ENCODE measurements at regions not wholly inside any gene's neighbourhood (a gene's known extent, or its start where the extent isn't known, plus 50 kb on each side); places are given as distances from the start of the nearest gene placed in this dataset.
A peak's percentile ranks its signal among the peaks of the same experiment; 100 is the strongest.

DNA sequence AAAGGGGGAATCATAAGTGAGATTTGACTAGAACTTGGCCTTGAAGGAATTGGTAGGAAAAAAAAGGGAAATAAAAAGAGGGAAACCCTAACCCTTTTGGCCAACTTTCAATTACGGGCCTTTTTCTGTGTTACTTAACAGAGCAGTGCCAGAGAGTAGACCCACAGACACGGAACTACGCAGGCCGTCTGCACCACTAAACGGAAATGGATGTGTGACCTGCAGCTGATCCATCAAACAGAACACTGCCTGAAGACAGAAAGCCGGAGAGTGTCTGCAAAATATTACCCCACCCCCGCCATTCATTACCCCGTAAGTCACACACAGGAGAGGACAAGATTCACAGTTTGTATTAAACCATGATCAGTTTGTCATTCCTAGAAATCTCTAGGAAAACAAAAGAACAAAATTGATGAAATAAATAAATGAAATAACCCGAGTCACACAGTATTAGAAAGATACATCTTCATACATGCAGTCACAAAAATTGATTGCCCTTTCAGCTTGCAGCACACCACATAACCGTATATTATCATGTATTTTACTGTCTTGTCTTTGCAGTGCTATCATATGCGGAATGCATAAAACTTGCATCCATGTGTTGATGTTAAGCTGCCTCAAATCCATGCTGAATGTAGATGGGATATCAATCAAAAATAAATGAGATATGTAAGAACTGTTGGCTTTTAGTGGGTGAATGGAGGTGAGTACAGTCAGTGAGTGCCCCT lies 424.7 kb downstream of the IRS2 start:
- H3K4me3 ChIP-seq (ENCODE audit: low read depth, low read length), result no peak overlapping the region
- DNase-seq (ENCODE audit: low read depth), result no peak
- no peak for TF ChIP-seq CTCF (conservative IDR thresholded peaks at IDR 0.05; ENCODE audit: low read depth, low read length)

DNA sequence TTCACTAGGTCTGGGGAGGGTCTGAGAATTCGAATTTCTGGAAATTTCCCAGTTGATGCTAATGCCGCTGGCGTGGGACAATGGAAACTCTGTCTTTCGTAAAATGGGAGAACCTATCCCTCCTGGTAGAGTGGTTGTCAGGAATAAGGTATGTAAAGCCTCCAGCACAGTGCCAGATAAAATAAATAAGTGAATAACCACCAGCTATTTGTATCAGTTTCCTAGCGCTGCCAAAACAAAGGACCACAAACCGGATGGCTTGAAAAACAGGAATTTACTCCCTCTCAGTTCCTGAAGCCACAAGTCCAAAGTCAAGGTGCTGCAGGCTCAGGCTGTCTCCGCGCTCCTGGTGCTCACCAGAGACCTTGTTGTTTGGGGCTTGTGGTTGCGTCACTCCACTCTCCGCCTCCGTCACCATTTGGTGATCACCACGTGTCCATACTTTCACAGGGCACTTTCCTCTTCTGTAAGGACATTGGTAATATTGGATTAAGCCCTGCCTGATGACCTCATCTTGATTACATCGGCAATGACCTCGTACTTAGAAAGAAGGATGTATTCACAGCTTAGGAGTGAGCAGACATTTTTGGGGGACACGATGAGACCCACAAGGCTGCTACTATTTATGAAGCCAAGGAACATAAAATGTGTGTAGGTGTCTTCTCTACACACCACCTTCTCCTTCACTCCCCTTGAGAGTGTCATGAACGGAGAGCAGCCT lies 428.5 kb downstream of the IRS2 start:
- H3K4me3 ChIP-seq (ENCODE audit: low read depth, low read length), result no peak overlapping the region
- TF ChIP-seq CTCF (conservative IDR thresholded peaks at IDR 0.05; ENCODE audit: low read depth, low read length), result no peak
- DNase-seq (ENCODE audit: low read depth), result peak; percentile 80

DNA sequence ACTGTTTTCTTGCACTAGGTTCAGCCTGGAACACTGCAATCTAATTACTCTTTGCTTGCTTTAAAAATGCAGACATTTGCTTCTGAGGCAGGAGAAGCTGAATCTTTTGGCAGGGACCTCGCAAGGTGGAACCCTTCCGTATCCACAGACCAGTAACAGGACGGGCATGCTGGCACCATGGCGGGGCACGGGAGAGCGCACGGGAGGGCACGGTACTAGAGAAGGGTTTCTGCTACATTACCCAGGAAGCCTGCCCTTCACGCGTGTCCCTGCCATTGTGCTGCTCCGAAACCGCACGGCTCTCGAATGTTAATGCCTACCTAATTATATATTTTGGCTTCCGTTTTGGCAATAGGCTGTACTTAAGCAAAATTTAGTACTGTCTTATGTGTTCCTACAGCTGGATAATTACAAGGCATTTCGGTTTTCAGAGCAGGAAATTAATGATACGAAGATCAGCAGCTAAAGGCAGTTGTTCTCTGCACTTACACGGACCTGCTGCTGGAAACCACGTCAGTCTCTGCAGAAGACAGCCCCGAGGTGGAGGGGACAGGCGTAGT lies 430.4 kb downstream of the IRS2 start:
- TF ChIP-seq CTCF (conservative IDR thresholded peaks at IDR 0.05; ENCODE audit: low read depth, low read length), result no peak
- H3K4me3 ChIP-seq (ENCODE audit: low read depth, low read length), result no peak overlapping the region
- no peak for DNase-seq (ENCODE audit: low read depth)

- no peak overlapping the region for H3K4me3 ChIP-seq (ENCODE audit: low read depth, low read length)
- no peak for DNase-seq (ENCODE audit: low read depth)
- TF ChIP-seq CTCF (conservative IDR thresholded peaks at IDR 0.05; ENCODE audit: low read depth, low read length), result no peak
These were observed 431.2 kb downstream of the IRS2 start for GRCh38 chr13:109355166-109355565.

DNA sequence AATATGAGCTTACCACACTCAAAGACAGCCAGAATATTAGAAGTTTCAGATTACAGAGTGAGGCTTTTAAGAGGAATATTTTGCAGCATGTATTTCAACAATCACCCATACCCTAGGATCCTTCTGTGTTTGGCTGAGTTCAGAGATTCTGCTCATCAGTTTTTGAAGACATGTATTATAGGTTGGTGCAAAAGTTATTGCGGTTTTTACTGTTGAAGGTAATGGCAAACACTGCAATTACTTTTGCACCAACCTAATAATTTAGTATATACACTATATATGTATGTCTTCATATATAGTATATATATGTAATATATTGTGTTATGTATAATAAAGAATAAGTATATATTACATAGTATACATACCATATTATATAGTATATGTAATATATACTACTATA lies 435.1 kb downstream of the IRS2 start:
- no peak for DNase-seq (ENCODE audit: low read depth)
- no peak overlapping the region for H3K4me3 ChIP-seq (ENCODE audit: low read depth, low read length)
- no peak for TF ChIP-seq CTCF (conservative IDR thresholded peaks at IDR 0.05; ENCODE audit: low read depth, low read length)

GRCh38 chr13:109348519-109349258 lies 437.7 kb downstream of the IRS2 start:
- peak; percentile 48 for DNase-seq (ENCODE audit: low read depth)
- TF ChIP-seq CTCF (conservative IDR thresholded peaks at IDR 0.05; ENCODE audit: low read depth, low read length), result no peak
- H3K4me3 ChIP-seq (ENCODE audit: low read depth, low read length), result no peak overlapping the region

Data from choroid plexus epithelial cell (primary cell).